ENCODE measurements at regions not wholly inside any gene's neighbourhood (a gene's known extent, or its start where the extent isn't known, plus 50 kb on each side); places are given as distances from the start of the nearest gene placed in this dataset.

- no peak for TF ChIP-seq EZH2 (IDR thresholded peaks at IDR 0.05; ENCODE audit: borderline replicate concordance, insufficient read depth, low read depth, low read length, poor library complexity, severe bottlenecking)
- TF ChIP-seq, protein P1, sequence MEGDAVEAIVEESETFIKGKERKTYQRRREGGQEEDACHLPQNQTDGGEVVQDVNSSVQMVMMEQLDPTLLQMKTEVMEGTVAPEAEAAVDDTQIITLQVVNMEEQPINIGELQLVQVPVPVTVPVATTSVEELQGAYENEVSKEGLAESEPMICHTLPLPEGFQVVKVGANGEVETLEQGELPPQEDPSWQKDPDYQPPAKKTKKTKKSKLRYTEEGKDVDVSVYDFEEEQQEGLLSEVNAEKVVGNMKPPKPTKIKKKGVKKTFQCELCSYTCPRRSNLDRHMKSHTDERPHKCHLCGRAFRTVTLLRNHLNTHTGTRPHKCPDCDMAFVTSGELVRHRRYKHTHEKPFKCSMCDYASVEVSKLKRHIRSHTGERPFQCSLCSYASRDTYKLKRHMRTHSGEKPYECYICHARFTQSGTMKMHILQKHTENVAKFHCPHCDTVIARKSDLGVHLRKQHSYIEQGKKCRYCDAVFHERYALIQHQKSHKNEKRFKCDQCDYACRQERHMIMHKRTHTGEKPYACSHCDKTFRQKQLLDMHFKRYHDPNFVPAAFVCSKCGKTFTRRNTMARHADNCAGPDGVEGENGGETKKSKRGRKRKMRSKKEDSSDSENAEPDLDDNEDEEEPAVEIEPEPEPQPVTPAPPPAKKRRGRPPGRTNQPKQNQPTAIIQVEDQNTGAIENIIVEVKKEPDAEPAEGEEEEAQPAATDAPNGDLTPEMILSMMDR (IDR thresholded peaks at IDR 0.05): no peak
These were observed 551.7 kb downstream of the SATB2 start for GRCh38 chr2:198905881-198906612.
